HEK293 (cell line): ENCODE measurements at regions not wholly inside any gene's neighbourhood (a gene's known extent, or its start where the extent isn't known, plus 50 kb on each side); places are given as distances from the start of the nearest gene placed in this dataset.

Source experiments
- CTCF ChIA-PET: fragments of 350-600 bp; formaldehyde crosslinking; extraction: SDS; loops from one replicate; lab custom pipeline; 2021; ENCODE audit warnings: antibody characterized with exemption; lab: Yijun Ruan, JAX
- POLR2A ChIA-PET: fragments of 300-600 bp; formaldehyde crosslinking; extraction: SDS; loops from one replicate; lab custom pipeline; 2020; ENCODE audit warnings: antibody characterized with exemption, inconsistent platforms; lab: Yijun Ruan, JAX
- H3K27ac ChIP-seq: fragments of 200-500 bp; sonication (Bioruptor generic); 2 replicates; pipeline ENCODE4 v1.5.1; 2014; ENCODE audit warnings: low read depth, low read length, control low read depth, inconsistent platforms; ENCODE audit errors: extremely low read depth
- H3K36me3 ChIP-seq, 2 experiments: fragments of 200-500 bp in 1 of 2; sonication (Bioruptor generic) in 1 of 2; 1 replicate in 1 of 2; 2 replicates in 1 of 2; pipeline ENCODE4 v1.5.1; 2014 to 2017; ENCODE audit warnings: inconsistent platforms in 2 of 2, low read length in 2 of 2; ENCODE audit not compliant: control insufficient read depth in 2 of 2, insufficient read depth in 1 of 2
- H3K4me1 ChIP-seq: fragments of 200-500 bp; sonication (Bioruptor generic); 2 replicates; pipeline ENCODE4 v1.5.1; 2014; ENCODE audit warnings: mild to moderate bottlenecking, low read length, inconsistent platforms; ENCODE audit not compliant: control insufficient read depth, insufficient read depth
- H3K4me3 ChIP-seq: 2 replicates; pipeline ENCODE4 v1.5.1; 2011; ENCODE audit warnings: low read depth, mild to moderate bottlenecking, control low read depth, low read length, moderate library complexity
- H3K9me3 ChIP-seq: fragments of 200-500 bp; sonication (Bioruptor generic); 2 replicates; pipeline ENCODE4 v1.5.1; 2014; ENCODE audit warnings: low read depth, low read length, inconsistent platforms; ENCODE audit not compliant: control insufficient read depth, insufficient read depth
- BCL11B ChIP-seq: fragments of 450-650 bp; formaldehyde crosslinking; IDR thresholded peaks from 2 replicates; pipeline ENCODE4 v1.5.1; 2016; ENCODE audit warnings: low read depth, missing biosample characterization, missing genetic modification characterization
- GFI1B ChIP-seq: fragments of 450-650 bp; formaldehyde crosslinking; IDR thresholded peaks from 2 replicates; pipeline ENCODE4 v1.5.1; 2016; ENCODE audit warnings: missing biosample characterization, missing genetic modification characterization
- IKZF3 ChIP-seq: fragments of 450-650 bp; IDR thresholded peaks from 2 replicates; pipeline ENCODE4 v1.5.0; 2018; ENCODE audit warnings: missing biosample characterization, mild to moderate bottlenecking, missing genetic modification characterization, moderate library complexity
- KLF10 ChIP-seq: fragments of 450-650 bp; IDR thresholded peaks from 2 replicates; pipeline ENCODE4 v1.5.1; 2018; ENCODE audit warnings: missing biosample characterization, mild to moderate bottlenecking, missing genetic modification characterization
- KLF16 ChIP-seq: fragments of 450-650 bp; formaldehyde crosslinking; IDR thresholded peaks from 2 replicates; pipeline ENCODE4 v1.5.1; 2017; ENCODE audit warnings: missing biosample characterization, missing genetic modification characterization
- MEIS1 ChIP-seq: sonication (generic); formaldehyde crosslinking; IDR thresholded peaks from 2 replicates; pipeline ENCODE4 v1.8.1; 2022; ENCODE audit warnings: missing genetic modification reagents, mild to moderate bottlenecking, borderline replicate concordance
- PRDM10 ChIP-seq: fragments of 450-650 bp; formaldehyde crosslinking; IDR thresholded peaks from 2 replicates; pipeline ENCODE4 v1.5.1; 2016; ENCODE audit warnings: missing biosample characterization, missing genetic modification characterization
- PRDM2 ChIP-seq: fragments of 450-650 bp; formaldehyde crosslinking; IDR thresholded peaks from 2 replicates; pipeline ENCODE4 v1.5.1; 2016; ENCODE audit warnings: missing biosample characterization, missing genetic modification characterization, borderline replicate concordance
- REPIN1 ChIP-seq: fragments of 450-650 bp; formaldehyde crosslinking; IDR thresholded peaks from 2 replicates; pipeline ENCODE4 v1.5.1; 2017; ENCODE audit warnings: missing biosample characterization, missing genetic modification characterization, low read depth
- ZNF114 ChIP-seq: fragments of 450-650 bp; formaldehyde crosslinking; IDR thresholded peaks from 2 replicates; pipeline ENCODE4 v1.5.0; 2017; ENCODE audit warnings: missing biosample characterization, missing genetic modification characterization
- ZNF16 ChIP-seq: fragments of 450-650 bp; formaldehyde crosslinking; IDR thresholded peaks from 2 replicates; pipeline ENCODE4 v1.5.1; 2016; ENCODE audit warnings: low read depth, missing biosample characterization, missing genetic modification characterization
- ZNF211 ChIP-seq: fragments of 450-650 bp; formaldehyde crosslinking; IDR thresholded peaks from 2 replicates; pipeline ENCODE4 v1.5.1; 2016; ENCODE audit warnings: low read depth, missing biosample characterization, missing genetic modification characterization
- ZNF341 ChIP-seq: fragments of 450-650 bp; formaldehyde crosslinking; IDR thresholded peaks from 2 replicates; pipeline ENCODE4; 2016; ENCODE audit warnings: low read depth, missing biosample characterization, missing genetic modification characterization
- ZNF571 ChIP-seq: fragments of 450-650 bp; formaldehyde crosslinking; IDR thresholded peaks from 2 replicates; pipeline ENCODE4 v1.5.0; 2017; ENCODE audit warnings: missing biosample characterization, missing genetic modification characterization
- ZNF704 ChIP-seq: fragments of 450-650 bp; formaldehyde crosslinking; IDR thresholded peaks from 2 replicates; pipeline ENCODE4 v1.5.1; 2016; ENCODE audit warnings: missing biosample characterization, missing genetic modification characterization
- ZSCAN5A ChIP-seq: fragments of 450-650 bp; formaldehyde crosslinking; IDR thresholded peaks from 2 replicates; pipeline ENCODE4 v1.5.1; 2016; ENCODE audit warnings: missing biosample characterization, missing genetic modification characterization
- ZXDB ChIP-seq: fragments of 450-650 bp; formaldehyde crosslinking; IDR thresholded peaks from 2 replicates; pipeline ENCODE4 v1.5.1; 2016; ENCODE audit warnings: missing biosample characterization, missing genetic modification characterization

- TF ChIP-seq ZNF704 (no peak), KLF16 (tag by site-specific recombination) (no peak), KLF10 (tag by site-specific recombination) (no peak), ZSCAN5A (tag by site-specific recombination) (no peak), ZXDB (no peak), IKZF3 (tag by site-specific recombination) (no peak), PRDM2 (tag by site-specific recombination) (no peak), ZNF211 (tag by site-specific recombination) (no peak), REPIN1 (tag by site-specific recombination) (no peak), ZNF114 (no peak), MEIS1 (CRISPR knock-in tag) (no peak), ZNF341 (tag by site-specific recombination) (no peak), ZNF16 (tag by site-specific recombination) (no peak), ZNF571 (tag by site-specific recombination) (no peak), BCL11B (no peak)
- Histone ChIP-seq H3K36me3 (no peaks in the 10 kb centered on the region), H3K4me1 (no peaks in the 10 kb centered on the region), H3K4me3 (no peak overlapping the region), H3K27ac (no peak overlapping the region), H3K9me3 (no peaks in the 10 kb centered on the region)
- ChIA-PET CTCF (no interaction called here), POLR2A (no interaction called here)
Measured at GRCh38 chr4:81625422-81626417, 154.0 kb upstream of the RASGEF1B start.

- no peaks in the 10 kb centered on the region for H3K36me3 ChIP-seq
- no peaks in the 10 kb centered on the region for H3K4me1 ChIP-seq
- TF ChIP-seq PRDM10 (tag by site-specific recombination) (no peak), GFI1B (tag by site-specific recombination) (no peak)
- CTCF ChIA-PET, result no interaction called here
- no peak overlapping the region for H3K27ac ChIP-seq
- H3K9me3 ChIP-seq, result no peaks in the 10 kb centered on the region
- H3K4me3 ChIP-seq, result no peak overlapping the region
- POLR2A ChIA-PET, result no interaction called here
Measured at GRCh38 chr4:81623434-81623833, 151.7 kb upstream of the RASGEF1B start.
